Uterus (tissue), 2 donors: ENCODE measurements at regions not wholly inside any gene's neighbourhood (a gene's known extent, or its start where the extent isn't known, plus 50 kb on each side); places are given as distances from the start of the nearest gene placed in this dataset.

Source experiments
- POLR2A ChIP-seq, 2 donors: fragments of 450-650 bp; IDR thresholded peaks; one replicate each; pipeline ENCODE4 v1.6.1; 2016; ENCODE audit warnings: antibody characterized with exemption in 2 of 2, mild to moderate bottlenecking in 1 of 2, moderate library complexity in 1 of 2
- TF ChIP-seq, protein P1 (sequence below), 4 experiments: fragments of 200-600 bp in 2 of 4; fragments of 450-650 bp in 2 of 4; sonication (generic) in 2 of 4; IDR thresholded peaks; one replicate each; pipeline ENCODE4 v1.5.1; 2016 to 2019; ENCODE audit warnings: antibody characterized with exemption in 4 of 4, mild to moderate bottlenecking in 2 of 4, moderate library complexity in 1 of 4

DNA sequence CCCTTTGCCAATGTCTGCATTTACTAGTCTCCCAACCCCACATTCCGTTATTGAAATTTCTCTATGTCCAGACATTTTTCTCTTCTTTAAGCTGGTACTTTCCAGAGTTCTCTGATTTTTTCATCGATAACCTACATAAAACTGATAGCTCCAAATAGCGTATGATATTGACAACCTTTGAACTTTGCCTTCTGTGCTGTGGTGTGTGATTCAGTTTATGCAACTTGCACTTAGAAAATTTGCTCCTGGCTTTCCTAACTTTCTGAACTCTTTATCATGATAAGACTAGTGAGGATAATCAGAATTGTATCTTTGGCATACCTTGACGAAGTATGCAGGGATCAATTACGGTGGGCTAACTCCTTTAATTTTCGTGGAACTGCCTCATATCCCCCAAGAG is 1261.3 kb downstream of the SI start:
- TF ChIP-seq, protein P1, sequence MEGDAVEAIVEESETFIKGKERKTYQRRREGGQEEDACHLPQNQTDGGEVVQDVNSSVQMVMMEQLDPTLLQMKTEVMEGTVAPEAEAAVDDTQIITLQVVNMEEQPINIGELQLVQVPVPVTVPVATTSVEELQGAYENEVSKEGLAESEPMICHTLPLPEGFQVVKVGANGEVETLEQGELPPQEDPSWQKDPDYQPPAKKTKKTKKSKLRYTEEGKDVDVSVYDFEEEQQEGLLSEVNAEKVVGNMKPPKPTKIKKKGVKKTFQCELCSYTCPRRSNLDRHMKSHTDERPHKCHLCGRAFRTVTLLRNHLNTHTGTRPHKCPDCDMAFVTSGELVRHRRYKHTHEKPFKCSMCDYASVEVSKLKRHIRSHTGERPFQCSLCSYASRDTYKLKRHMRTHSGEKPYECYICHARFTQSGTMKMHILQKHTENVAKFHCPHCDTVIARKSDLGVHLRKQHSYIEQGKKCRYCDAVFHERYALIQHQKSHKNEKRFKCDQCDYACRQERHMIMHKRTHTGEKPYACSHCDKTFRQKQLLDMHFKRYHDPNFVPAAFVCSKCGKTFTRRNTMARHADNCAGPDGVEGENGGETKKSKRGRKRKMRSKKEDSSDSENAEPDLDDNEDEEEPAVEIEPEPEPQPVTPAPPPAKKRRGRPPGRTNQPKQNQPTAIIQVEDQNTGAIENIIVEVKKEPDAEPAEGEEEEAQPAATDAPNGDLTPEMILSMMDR (IDR thresholded peaks at IDR 0.05): no peak
- TF ChIP-seq POLR2A (IDR thresholded peaks at IDR 0.05): no peak
